ENCODE measurements at regions not wholly inside any gene's neighbourhood (a gene's known extent, or its start where the extent isn't known, plus 50 kb on each side); places are given as distances from the start of the nearest gene placed in this dataset.

DNA sequence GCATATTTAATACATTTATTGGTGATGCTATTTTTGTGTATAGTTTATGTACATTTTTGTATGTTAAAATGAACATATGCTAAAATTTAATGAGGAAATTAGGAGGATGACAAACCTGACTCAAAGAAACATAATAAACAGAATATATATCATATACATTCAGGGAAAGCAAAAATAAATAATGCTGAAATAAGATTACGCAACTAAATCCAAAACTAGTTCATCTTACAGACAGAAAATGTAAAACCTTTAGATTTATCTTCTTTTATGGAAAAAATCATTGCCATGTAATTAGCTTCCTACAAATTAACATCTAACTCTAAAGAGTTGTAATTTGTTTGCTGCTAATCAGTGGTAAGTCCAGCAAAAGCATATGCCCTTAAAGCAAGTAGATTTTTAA, 216.5 kb downstream of the PTN start:
- H3K79me2 ChIP-seq (ENCODE audit: control insufficient read depth, insufficient read depth, low read length): no peaks in the 10 kb centered on the region
- TF ChIP-seq MAX (IDR thresholded peaks at IDR 0.05; ENCODE audit: insufficient read depth, insufficient read length) (no peak), MYC (IDR thresholded peaks at IDR 0.05; ENCODE audit: low read depth, low read length) (no peak), POLR2AphosphoS5 (IDR thresholded peaks at IDR 0.05; ENCODE audit: insufficient read depth, low read depth, low read length) (no peak), EZH2 (IDR thresholded peaks at IDR 0.05; ENCODE audit: borderline replicate concordance, low read depth, low read length, severe bottlenecking) (no peak), FOS (IDR thresholded peaks at IDR 0.05; ENCODE audit: borderline replicate concordance, insufficient read depth, low read length) (no peak), JUN (IDR thresholded peaks at IDR 0.05; ENCODE audit: borderline replicate concordance, insufficient read depth, insufficient read length, low read depth) (no peak), GATA2 (IDR thresholded peaks at IDR 0.05; ENCODE audit: insufficient read depth, insufficient read length, low read depth, low read length) (no peak), POLR2A (IDR thresholded peaks at IDR 0.05; ENCODE audit: low read depth, low read length) (no peak)
- TF ChIP-seq, protein P1, sequence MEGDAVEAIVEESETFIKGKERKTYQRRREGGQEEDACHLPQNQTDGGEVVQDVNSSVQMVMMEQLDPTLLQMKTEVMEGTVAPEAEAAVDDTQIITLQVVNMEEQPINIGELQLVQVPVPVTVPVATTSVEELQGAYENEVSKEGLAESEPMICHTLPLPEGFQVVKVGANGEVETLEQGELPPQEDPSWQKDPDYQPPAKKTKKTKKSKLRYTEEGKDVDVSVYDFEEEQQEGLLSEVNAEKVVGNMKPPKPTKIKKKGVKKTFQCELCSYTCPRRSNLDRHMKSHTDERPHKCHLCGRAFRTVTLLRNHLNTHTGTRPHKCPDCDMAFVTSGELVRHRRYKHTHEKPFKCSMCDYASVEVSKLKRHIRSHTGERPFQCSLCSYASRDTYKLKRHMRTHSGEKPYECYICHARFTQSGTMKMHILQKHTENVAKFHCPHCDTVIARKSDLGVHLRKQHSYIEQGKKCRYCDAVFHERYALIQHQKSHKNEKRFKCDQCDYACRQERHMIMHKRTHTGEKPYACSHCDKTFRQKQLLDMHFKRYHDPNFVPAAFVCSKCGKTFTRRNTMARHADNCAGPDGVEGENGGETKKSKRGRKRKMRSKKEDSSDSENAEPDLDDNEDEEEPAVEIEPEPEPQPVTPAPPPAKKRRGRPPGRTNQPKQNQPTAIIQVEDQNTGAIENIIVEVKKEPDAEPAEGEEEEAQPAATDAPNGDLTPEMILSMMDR (IDR thresholded peaks at IDR 0.05; ENCODE audit: extremely low read depth in 1 of 2, insufficient read depth in 1 of 2, low read depth in 1 of 2, low read length in 2 of 2): no peak
- H3K9me3 ChIP-seq (replicated peaks; ENCODE audit: control insufficient read depth, insufficient read depth, low read length): no peaks in the 10 kb centered on the region
- H3K36me3 ChIP-seq (ENCODE audit: control insufficient read depth in 2 of 2, extremely low read depth in 1 of 2, insufficient read depth in 2 of 2, low read length in 2 of 2): no peaks in the 10 kb centered on the region
- no peaks in the 10 kb centered on the region for H4K20me1 ChIP-seq (replicated peaks; ENCODE audit: control insufficient read depth, extremely low read depth, insufficient read depth, low read length)
- ChIA-PET CTCF (interaction anchor here (0.5 kb wide), 1 partner anchor 80 kb away, joined by 3 read pairs; no protein-coding TSS in a partner anchor), POLR2A (no interaction called here)
- no peak overlapping the region for H3K27ac ChIP-seq (ENCODE audit: insufficient read depth, low read depth, low read length)
- H3K4me1 ChIP-seq (ENCODE audit: control insufficient read depth, extremely low read depth, insufficient read depth, low read length): no peaks in the 10 kb centered on the region
- intact Hi-C loops (cut with micrococcal nuclease) (no loop called here), dilution Hi-C loops (cut with MboI; ENCODE audit: extremely low pct_ligation_motif_present, low sequenced_read_pairs) (no loop called here)
- no peak overlapping the region for H3K4me3 ChIP-seq (replicated peaks in 1 of 3; ENCODE audit: insufficient read depth in 1 of 3, low read depth in 1 of 3, low read length in 3 of 3)
- DNase-seq (ENCODE audit: low read depth, low spot score) (no peak), FAIRE-seq (no peak)
- no peaks in the 10 kb centered on the region for H3K27me3 ChIP-seq (ENCODE audit: control insufficient read depth in 2 of 2, insufficient read depth in 2 of 2, low read length in 2 of 2)
- no peak overlapping the region for H3K9ac ChIP-seq (replicated peaks; ENCODE audit: extremely low read depth, insufficient read depth, low read length)
- H3K9me1 ChIP-seq (replicated peaks; ENCODE audit: control insufficient read depth, extremely low read depth, insufficient read depth, low read length): no peaks in the 10 kb centered on the region
- no TSS peak for BruUV-seq (replicated peaks)
- H2AFZ ChIP-seq (ENCODE audit: low read depth, low read length): no peak overlapping the region
- H3K4me2 ChIP-seq (ENCODE audit: insufficient read depth, low read length): no peak overlapping the region
